HCT116 (cell line): ENCODE measurements at regions not wholly inside any gene's neighbourhood (a gene's known extent, or its start where the extent isn't known, plus 50 kb on each side); places are given as distances from the start of the nearest gene placed in this dataset.

Experiments
- ATAC-seq: fragments of 200-7000 bp; cut with Tn5 transposase; 2 replicates; pipeline ENCODE4 v1.9.1; 2020; ENCODE audit warnings: mild to moderate bottlenecking, moderate library complexity
- BruUV-seq: library from RNA; stranded (reverse); fragments of 400-500 nt; replicated peaks from 2 replicates; lab custom pipeline; 2021; lab: Mats Ljungman, UMichigan
- CTCF ChIA-PET: fragments of 300-600 bp; sonication (Branson Sonifier 250); formaldehyde crosslinking; loops from one replicate; lab custom pipeline; 2021; ENCODE audit warnings: antibody characterized with exemption; lab: Charles Lee
- POLR2A ChIA-PET: fragments of 300-600, 350-600 bp; sonication (Branson Sonifier 250); formaldehyde crosslinking; loops from one replicate; lab custom pipeline; 2021; ENCODE audit warnings: antibody characterized with exemption; lab: Charles Lee
- RAD21 ChIA-PET, 2 experiments: fragments of 300-600 bp; sonication (Branson Sonifier 250); formaldehyde crosslinking; loops; one replicate each; lab custom pipeline; 2023; ENCODE audit warnings: low total read pairs in 2 of 2; ENCODE audit not compliant: uncharacterized antibody in 2 of 2, unreplicated experiment in 2 of 2, low non-redundant PET in 1 of 2; lab: Charles Lee
- DNase-seq: peaks from one replicate; pipeline ENCODE4 v3.0.0-alpha.2; 2010; ENCODE audit warnings: low read depth, low spot score
- H2AFZ ChIP-seq: fragments of 200-600 bp; shearing (Covaris generic), sonication (generic); 2 replicates; pipeline ENCODE4 v1.6.1; 2017; ENCODE audit warnings: low read depth, mixed run types, mixed read lengths, antibody characterized with exemption, low read length; ENCODE audit not compliant: poor library complexity, severe bottlenecking
- H3K27ac ChIP-seq: 2 replicates; pipeline ENCODE4 v1.5.1; 2012; ENCODE audit warnings: low read depth, low read length
- H3K27me3 ChIP-seq: fragments of 200-600 bp; sonication (generic); 2 replicates; pipeline ENCODE4 v1.6.1; 2016; ENCODE audit warnings: mixed run types, low read length, mixed read lengths; ENCODE audit not compliant: insufficient read depth
- H3K36me3 ChIP-seq, 2 experiments: fragments of 200-500 bp in 1 of 2; fragments of 200-600 bp in 1 of 2; sonication (Bioruptor generic) in 1 of 2; sonication (generic) in 1 of 2; 2 replicates each; pipeline versions ENCODE4 v1.5.1 to v1.6.1; 2014 to 2016; ENCODE audit warnings: low read length in 2 of 2, inconsistent platforms in 1 of 2, mixed read lengths in 1 of 2, mixed run types in 1 of 2; ENCODE audit not compliant: insufficient read depth in 2 of 2, control insufficient read depth in 1 of 2
- H3K4me1 ChIP-seq, 2 experiments: fragments of 200-600 bp in 1 of 2; sonication (generic) in 1 of 2; 2 replicates each; pipeline versions ENCODE4 v1.5.1 to v1.6.1; 2012 to 2017; ENCODE audit warnings: low read length in 2 of 2, inconsistent platforms in 1 of 2, mild to moderate bottlenecking in 1 of 2, mixed read lengths in 1 of 2, mixed run types in 1 of 2, moderate library complexity in 1 of 2; ENCODE audit not compliant: insufficient read depth in 2 of 2, control insufficient read depth in 1 of 2
- H3K4me2 ChIP-seq: fragments of 200-600 bp; sonication (generic); 2 replicates; pipeline ENCODE4 v1.6.1; 2017; ENCODE audit warnings: mixed run types, low read length, mixed read lengths
- H3K4me3 ChIP-seq, 2 experiments: fragments of 200-600 bp in 1 of 2; sonication (generic) in 1 of 2; replicated peaks in 1 of 2; 2 replicates each; pipeline ENCODE4 v1.5.1; 2011 to 2016; ENCODE audit warnings: low read length in 2 of 2, control low read depth in 1 of 2, low read depth in 1 of 2, mild to moderate bottlenecking in 1 of 2, mixed read lengths in 1 of 2, mixed run types in 1 of 2
- H3K79me2 ChIP-seq: fragments of 200-600 bp; sonication (generic); 2 replicates; pipeline ENCODE4 v1.6.1; 2017; ENCODE audit warnings: mild to moderate bottlenecking, mixed run types, low read length, moderate library complexity, mixed read lengths; ENCODE audit not compliant: insufficient read depth
- H3K9ac ChIP-seq: fragments of 200-600 bp; sonication (generic); 2 replicates; pipeline ENCODE4 v1.6.1; 2016; ENCODE audit warnings: low read length, mixed read lengths
- H3K9me2 ChIP-seq: fragments of 200-600 bp; sonication (generic), shearing (Covaris generic); 2 replicates; pipeline ENCODE4 v1.6.1; 2017; ENCODE audit warnings: mixed run types, mild to moderate bottlenecking, moderate library complexity; ENCODE audit not compliant: insufficient read depth
- H3K9me3 ChIP-seq, 2 experiments: fragments of 200-500 bp in 1 of 2; fragments of 200-600 bp in 1 of 2; sonication (Bioruptor generic) in 1 of 2; sonication (generic) in 1 of 2; 2 replicates each; pipeline ENCODE4 v1.6.1; 2014 to 2017; ENCODE audit warnings: low read length in 2 of 2, mixed read lengths in 2 of 2, inconsistent platforms in 1 of 2, low read depth in 1 of 2, mild to moderate bottlenecking in 1 of 2, mixed run types in 1 of 2, moderate library complexity in 1 of 2; ENCODE audit not compliant: control insufficient read depth in 1 of 2, insufficient read depth in 1 of 2
- H4K20me1 ChIP-seq: fragments of 200-600 bp; sonication (generic), shearing (Covaris generic); 2 replicates; pipeline ENCODE4 v1.6.1; 2017; ENCODE audit warnings: mixed run types, mild to moderate bottlenecking, moderate library complexity; ENCODE audit not compliant: insufficient read depth
- CBX3 ChIP-seq: IDR thresholded peaks from 2 replicates; pipeline ENCODE4 v1.6.1; 2012; ENCODE audit warnings: low read depth
- CEBPB ChIP-seq: IDR thresholded peaks from 2 replicates; pipeline ENCODE4 v1.6.1; 2012; ENCODE audit warnings: low read depth
- EGR1 ChIP-seq: IDR thresholded peaks from 2 replicates; pipeline ENCODE4 v1.6.1; 2012; ENCODE audit warnings: low read depth
- EZH2phosphoT487 ChIP-seq: fragments of 200-600 bp; IDR thresholded peaks from 2 replicates; pipeline ENCODE4 v1.6.1; 2018; ENCODE audit warnings: antibody characterized with exemption, borderline replicate concordance
- POLR2AphosphoS5 ChIP-seq: IDR thresholded peaks from 2 replicates; pipeline ENCODE4 v1.6.1; 2011; ENCODE audit warnings: mild to moderate bottlenecking, low read depth, low read length, moderate library complexity
- SP1 ChIP-seq: IDR thresholded peaks from 2 replicates; pipeline ENCODE4 v1.6.1; 2012; ENCODE audit warnings: low read depth
- YY1 ChIP-seq: IDR thresholded peaks from 2 replicates; pipeline ENCODE4 v1.6.1; 2011; ENCODE audit warnings: low read length, low read depth, moderate library complexity, mild to moderate bottlenecking; ENCODE audit not compliant: insufficient replicate concordance; ENCODE audit errors: extremely low read depth
- ZNF274 ChIP-seq: fragments of 200-500 bp; sonication (Bioruptor generic); IDR thresholded peaks from 2 replicates; pipeline ENCODE4 v1.6.1; 2014; ENCODE audit warnings: mild to moderate bottlenecking, low read depth, low read length, inconsistent platforms
- intact Hi-C: fragments of 100-400 bp; cut with micrococcal nuclease; formaldehyde crosslinking; loops from 2 replicates; pipeline ENCODE4 v1.10.0; 2022
- TF ChIP-seq, protein P1 (sequence below), 3 experiments: fragments of 200-600 bp in 1 of 3; sonication (generic) in 1 of 3; IDR thresholded peaks in 2 of 3; conservative IDR thresholded peaks in 1 of 3; 2 replicates each; pipeline ENCODE4 v1.5.1; 2012 to 2017; ENCODE audit warnings: low read depth in 2 of 3, low read length in 2 of 3, antibody characterized with exemption in 1 of 3, borderline replicate concordance in 1 of 3, control low read depth in 1 of 3, mild to moderate bottlenecking in 1 of 3, mixed read lengths in 1 of 3, mixed run types in 1 of 3, moderate library complexity in 1 of 3; ENCODE audit not compliant: insufficient read depth in 1 of 3
- TF ChIP-seq, protein P2 (sequence below): IDR thresholded peaks from 2 replicates; pipeline ENCODE4 v1.6.1; 2012
- TF ChIP-seq, protein P3 (sequence below): IDR thresholded peaks from 2 replicates; pipeline ENCODE4 v1.6.1; 2012; ENCODE audit warnings: low read depth

DNA sequence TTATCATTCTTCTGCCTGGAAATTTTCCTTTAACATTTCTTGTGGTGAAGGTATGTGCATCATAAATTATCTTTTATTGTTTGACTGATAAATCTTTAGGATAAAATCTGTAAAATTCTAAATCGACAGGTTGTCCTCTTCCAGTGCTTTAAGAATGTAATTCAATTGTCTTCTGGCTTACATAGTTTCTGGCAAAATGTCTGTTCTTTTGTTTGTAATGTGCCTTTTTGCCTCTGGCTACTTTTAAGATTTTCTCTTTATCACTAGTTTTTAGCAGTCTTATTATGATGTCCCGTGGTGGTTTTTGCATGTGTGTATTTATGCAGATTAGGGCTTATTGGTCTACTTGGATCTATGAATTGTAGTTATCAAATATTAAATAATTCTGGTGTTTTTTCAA lies 203.6 kb upstream of the COPS8 start:
- RAD21 ChIA-PET = no interaction called here
- H3K9ac ChIP-seq = no peak overlapping the region
- DNase-seq (no peak), ATAC-seq (no peak)
- BruUV-seq = no TSS peak
- no peaks in the 10 kb centered on the region for H4K20me1 ChIP-seq
- H3K79me2 ChIP-seq = no peaks in the 10 kb centered on the region
- H3K4me3 ChIP-seq = no peak overlapping the region
- CTCF ChIA-PET = no interaction called here
- H3K27me3 ChIP-seq = no peaks in the 10 kb centered on the region
- intact Hi-C loops = no loop called here
- no peak overlapping the region for H3K27ac ChIP-seq
- H3K4me1 ChIP-seq = no peaks in the 10 kb centered on the region
- no peaks in the 10 kb centered on the region for H3K36me3 ChIP-seq
- no peaks in the 10 kb centered on the region for H3K9me3 ChIP-seq
- POLR2A ChIA-PET = no interaction called here
- no peak overlapping the region for H2AFZ ChIP-seq
- H3K9me2 ChIP-seq = no peaks in the 10 kb centered on the region
- TF ChIP-seq YY1 = no peak
- no peak for TF ChIP-seq CBX3
- no peak for TF ChIP-seq EGR1
- TF ChIP-seq, protein P1, sequence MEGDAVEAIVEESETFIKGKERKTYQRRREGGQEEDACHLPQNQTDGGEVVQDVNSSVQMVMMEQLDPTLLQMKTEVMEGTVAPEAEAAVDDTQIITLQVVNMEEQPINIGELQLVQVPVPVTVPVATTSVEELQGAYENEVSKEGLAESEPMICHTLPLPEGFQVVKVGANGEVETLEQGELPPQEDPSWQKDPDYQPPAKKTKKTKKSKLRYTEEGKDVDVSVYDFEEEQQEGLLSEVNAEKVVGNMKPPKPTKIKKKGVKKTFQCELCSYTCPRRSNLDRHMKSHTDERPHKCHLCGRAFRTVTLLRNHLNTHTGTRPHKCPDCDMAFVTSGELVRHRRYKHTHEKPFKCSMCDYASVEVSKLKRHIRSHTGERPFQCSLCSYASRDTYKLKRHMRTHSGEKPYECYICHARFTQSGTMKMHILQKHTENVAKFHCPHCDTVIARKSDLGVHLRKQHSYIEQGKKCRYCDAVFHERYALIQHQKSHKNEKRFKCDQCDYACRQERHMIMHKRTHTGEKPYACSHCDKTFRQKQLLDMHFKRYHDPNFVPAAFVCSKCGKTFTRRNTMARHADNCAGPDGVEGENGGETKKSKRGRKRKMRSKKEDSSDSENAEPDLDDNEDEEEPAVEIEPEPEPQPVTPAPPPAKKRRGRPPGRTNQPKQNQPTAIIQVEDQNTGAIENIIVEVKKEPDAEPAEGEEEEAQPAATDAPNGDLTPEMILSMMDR (IDR thresholded peaks at IDR 0.05 in 2 of 3, conservative IDR thresholded peaks at IDR 0.05 in 1 of 3; ENCODE audit: borderline replicate concordance in 1 of 3, insufficient read depth in 1 of 3, low read depth in 2 of 3, low read length in 2 of 3) = no peak
- TF ChIP-seq EZH2phosphoT487 = no peak
- TF ChIP-seq SP1 = no peak
- TF ChIP-seq, protein P2, sequence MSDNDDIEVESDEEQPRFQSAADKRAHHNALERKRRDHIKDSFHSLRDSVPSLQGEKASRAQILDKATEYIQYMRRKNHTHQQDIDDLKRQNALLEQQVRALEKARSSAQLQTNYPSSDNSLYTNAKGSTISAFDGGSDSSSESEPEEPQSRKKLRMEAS = no peak
- TF ChIP-seq POLR2AphosphoS5 = no peak
- TF ChIP-seq ZNF274 = no peak
- TF ChIP-seq, protein P3, sequence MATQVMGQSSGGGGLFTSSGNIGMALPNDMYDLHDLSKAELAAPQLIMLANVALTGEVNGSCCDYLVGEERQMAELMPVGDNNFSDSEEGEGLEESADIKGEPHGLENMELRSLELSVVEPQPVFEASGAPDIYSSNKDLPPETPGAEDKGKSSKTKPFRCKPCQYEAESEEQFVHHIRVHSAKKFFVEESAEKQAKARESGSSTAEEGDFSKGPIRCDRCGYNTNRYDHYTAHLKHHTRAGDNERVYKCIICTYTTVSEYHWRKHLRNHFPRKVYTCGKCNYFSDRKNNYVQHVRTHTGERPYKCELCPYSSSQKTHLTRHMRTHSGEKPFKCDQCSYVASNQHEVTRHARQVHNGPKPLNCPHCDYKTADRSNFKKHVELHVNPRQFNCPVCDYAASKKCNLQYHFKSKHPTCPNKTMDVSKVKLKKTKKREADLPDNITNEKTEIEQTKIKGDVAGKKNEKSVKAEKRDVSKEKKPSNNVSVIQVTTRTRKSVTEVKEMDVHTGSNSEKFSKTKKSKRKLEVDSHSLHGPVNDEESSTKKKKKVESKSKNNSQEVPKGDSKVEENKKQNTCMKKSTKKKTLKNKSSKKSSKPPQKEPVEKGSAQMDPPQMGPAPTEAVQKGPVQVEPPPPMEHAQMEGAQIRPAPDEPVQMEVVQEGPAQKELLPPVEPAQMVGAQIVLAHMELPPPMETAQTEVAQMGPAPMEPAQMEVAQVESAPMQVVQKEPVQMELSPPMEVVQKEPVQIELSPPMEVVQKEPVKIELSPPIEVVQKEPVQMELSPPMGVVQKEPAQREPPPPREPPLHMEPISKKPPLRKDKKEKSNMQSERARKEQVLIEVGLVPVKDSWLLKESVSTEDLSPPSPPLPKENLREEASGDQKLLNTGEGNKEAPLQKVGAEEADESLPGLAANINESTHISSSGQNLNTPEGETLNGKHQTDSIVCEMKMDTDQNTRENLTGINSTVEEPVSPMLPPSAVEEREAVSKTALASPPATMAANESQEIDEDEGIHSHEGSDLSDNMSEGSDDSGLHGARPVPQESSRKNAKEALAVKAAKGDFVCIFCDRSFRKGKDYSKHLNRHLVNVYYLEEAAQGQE = no peak
- TF ChIP-seq CEBPB = no peak
- H3K4me2 ChIP-seq = no peak overlapping the region
